GM12878 (cell line): ENCODE measurements at regions not wholly inside any gene's neighbourhood (a gene's known extent, or its start where the extent isn't known, plus 50 kb on each side); places are given as distances from the start of the nearest gene placed in this dataset.

ENCODE experiments used
- ATF7 ChIP-seq: fragments of 450-650 bp; IDR thresholded peaks from 2 replicates; pipeline ENCODE4 v1.6.1; 2016; ENCODE audit warnings: low read depth, mild to moderate bottlenecking
- BRCA1 ChIP-seq: IDR thresholded peaks from 2 replicates; pipeline ENCODE4 v1.6.1; 2011; ENCODE audit warnings: low read depth, low read length, improper control_type of control experiment
- DPF2 ChIP-seq: fragments of 450-650 bp; IDR thresholded peaks from 2 replicates; pipeline ENCODE4 v1.6.1; 2017; ENCODE audit warnings: mild to moderate bottlenecking
- FOXM1 ChIP-seq: IDR thresholded peaks from 2 replicates; pipeline ENCODE4 v1.6.1; 2012; ENCODE audit warnings: low read depth, mild to moderate bottlenecking, inconsistent platforms, low read length, moderate library complexity
- HCFC1 ChIP-seq: fragments of 150-350 bp; IDR thresholded peaks from 2 replicates; pipeline ENCODE4 v1.6.1; 2014; ENCODE audit warnings: low read length
- IRF5 ChIP-seq: fragments of 450-650 bp; IDR thresholded peaks from 2 replicates; pipeline ENCODE4 v1.6.1; 2017; ENCODE audit warnings: borderline replicate concordance
- NR2C2 ChIP-seq: IDR thresholded peaks from 2 replicates; pipeline ENCODE4 v1.6.1; 2011; ENCODE audit warnings: borderline replicate concordance, low read depth; ENCODE audit not compliant: control insufficient read depth, insufficient read length
- PKNOX1 ChIP-seq: fragments of 450-650 bp; IDR thresholded peaks from 2 replicates; pipeline ENCODE4 v1.6.1; 2016; ENCODE audit warnings: mild to moderate bottlenecking
- RBBP5 ChIP-seq: fragments of 200-600 bp; sonication (generic); conservative IDR thresholded peaks from 2 replicates; pipeline ENCODE4 v1.6.1; 2016
- TAF1 ChIP-seq: IDR thresholded peaks from 2 replicates; pipeline ENCODE4 v1.6.1; 2011; ENCODE audit warnings: mild to moderate bottlenecking, low read depth, low read length, borderline replicate concordance
- USF1 ChIP-seq: IDR thresholded peaks from 2 replicates; pipeline ENCODE4 v1.6.1; 2011; ENCODE audit warnings: borderline replicate concordance, low read depth, mild to moderate bottlenecking, moderate library complexity, mixed read lengths, low read length; ENCODE audit not compliant: insufficient read depth; ENCODE audit errors: extremely low read length
- YBX1 ChIP-seq: fragments of 450-650 bp; IDR thresholded peaks from 2 replicates; pipeline ENCODE4 v1.6.1; 2016; ENCODE audit warnings: antibody characterized with exemption
- ZNF207 ChIP-seq: fragments of 450-650 bp; IDR thresholded peaks from 2 replicates; pipeline ENCODE4 v1.6.1; 2014; ENCODE audit warnings: antibody characterized with exemption, mild to moderate bottlenecking, borderline replicate concordance
- ZNF384 ChIP-seq: IDR thresholded peaks from 2 replicates; pipeline ENCODE4 v1.6.1; 2012; ENCODE audit warnings: low read depth, mild to moderate bottlenecking, low read length, improper control_type of control experiment, borderline replicate concordance
- ZSCAN29 ChIP-seq: fragments of 450-650 bp; IDR thresholded peaks from 2 replicates; pipeline ENCODE4 v1.6.1; 2017; ENCODE audit warnings: mild to moderate bottlenecking, moderate library complexity

- TF ChIP-seq NR2C2 (no peak), YBX1 (no peak), DPF2 (no peak), IRF5 (no peak), BRCA1 (no peak), RBBP5 (no peak), USF1 (no peak), ZNF384 (no peak), TAF1 (no peak), ZSCAN29 (no peak), FOXM1 (no peak), PKNOX1 (no peak), ATF7 (no peak), HCFC1 (no peak), ZNF207 (no peak)
Observed at GRCh38 chr4:161197912-161198311, 965.9 kb downstream of the FSTL5 start (continued).
